Natural killer cell treated with Interleukin-12 subunit alpha and Interleukin-12 subunit beta and Interleukin-15 and Interleukin-18, amount 100 ng/mL, for 72 hours (primary cell): ENCODE measurements at regions not wholly inside any gene's neighbourhood (a gene's known extent, or its start where the extent isn't known, plus 50 kb on each side); places are given as distances from the start of the nearest gene placed in this dataset.
"Not testable (repeated sequence)": the region's sequence is repeated elsewhere in the genome, so short reads cannot be mapped to it uniquely, and the experiment has no call there.

ENCODE experiments used
- ATAC-seq, 2 donors: fragments of 150-1000 bp; cut with Tn5 transposase in 1 of 2; sonication (Bioruptor Pico), chemical (Tn5 transposase) in 1 of 2; 2 replicates each; pipeline ENCODE4 v1.10.0; 2021
- DNase-seq: peaks from one replicate; pipeline ENCODE4 v3.0.0; 2022; ENCODE audit warnings: low spot score
- H3K27ac Mint-ChIP-seq, 2 donors: 1 replicate in 1 of 2; 2 replicates in 1 of 2; pipeline ENCODE4 v1.8.0; 2022; ENCODE audit warnings: mixed read lengths in 2 of 2, mild to moderate bottlenecking in 1 of 2, moderate library complexity in 1 of 2
- H3K27me3 Mint-ChIP-seq, 2 donors: 1 replicate in 1 of 2; 2 replicates in 1 of 2; pipeline ENCODE4 v1.8.0; 2022; ENCODE audit warnings: mixed read lengths in 2 of 2
- H3K36me3 Mint-ChIP-seq: one replicate; pipeline ENCODE4 v1.8.0; 2022; ENCODE audit warnings: mixed read lengths
- H3K4me1 Mint-ChIP-seq, 2 donors: 1 replicate in 1 of 2; 2 replicates in 1 of 2; pipeline ENCODE4 v1.8.0; 2022; ENCODE audit warnings: low read depth in 2 of 2, mixed read lengths in 2 of 2, mild to moderate bottlenecking in 1 of 2
- H3K4me3 Mint-ChIP-seq: one replicate; pipeline ENCODE4 v1.8.0; 2022; ENCODE audit warnings: mixed read lengths
- H3K9me3 Mint-ChIP-seq: 2 replicates; pipeline ENCODE4 v1.8.0; 2022; ENCODE audit warnings: mixed read lengths

DNA sequence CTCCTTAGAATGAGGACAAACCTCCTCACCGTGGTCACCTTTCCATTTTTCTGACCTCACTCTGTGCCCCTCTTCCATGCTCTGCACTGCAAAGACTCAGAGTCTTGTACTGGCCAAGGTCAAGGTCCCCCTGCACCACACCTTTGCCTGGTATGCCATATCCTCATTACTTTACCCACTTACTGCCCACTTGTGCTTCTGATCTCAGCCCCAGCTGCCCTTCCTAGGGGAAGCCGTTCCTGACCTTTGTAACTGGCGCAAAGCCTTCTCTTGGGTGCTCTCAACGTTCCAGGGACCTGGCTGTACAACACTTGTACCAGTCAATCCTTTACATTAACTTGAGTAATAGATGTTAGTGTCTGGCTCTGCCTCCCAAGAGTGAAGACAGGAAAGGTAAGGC, 256.0 kb downstream of the SV2B start:
- no peaks in the 10 kb centered on the region for H3K36me3 Mint-ChIP-seq
- no peak for ATAC-seq
- no peak overlapping the region for H3K4me3 Mint-ChIP-seq
- H3K4me1 Mint-ChIP-seq, result peaks cover 13 to 15% of the 10 kb centered on the region in 2 donors
- H3K27me3 Mint-ChIP-seq, result peaks cover 43 to 61% of the 10 kb centered on the region in 2 donors
- no peak for DNase-seq
- no peaks in the 10 kb centered on the region for H3K9me3 Mint-ChIP-seq
- no peak overlapping the region for H3K27ac Mint-ChIP-seq

GRCh38 chr15:91357011-91357410, 257.0 kb downstream of the SV2B start:
- Mint-ChIP-seq H3K4me1 (peaks cover 13 to 15% of the 10 kb centered on the region in 2 donors), H3K36me3 (no peaks in the 10 kb centered on the region), H3K4me3 (no peak overlapping the region), H3K27ac (no peak overlapping the region), H3K9me3 (no peaks in the 10 kb centered on the region), H3K27me3 (peaks cover 45 to 65% of the 10 kb centered on the region in 2 donors)
- ATAC-seq (no peak), DNase-seq (no peak)

- H3K27me3 Mint-ChIP-seq, result peaks cover 45 to 68% of the 10 kb centered on the region in 2 donors
- no peaks in the 10 kb centered on the region for H3K9me3 Mint-ChIP-seq
Observed at GRCh38 chr15:91357486-91357885, 257.4 kb downstream of the SV2B start.

DNA sequence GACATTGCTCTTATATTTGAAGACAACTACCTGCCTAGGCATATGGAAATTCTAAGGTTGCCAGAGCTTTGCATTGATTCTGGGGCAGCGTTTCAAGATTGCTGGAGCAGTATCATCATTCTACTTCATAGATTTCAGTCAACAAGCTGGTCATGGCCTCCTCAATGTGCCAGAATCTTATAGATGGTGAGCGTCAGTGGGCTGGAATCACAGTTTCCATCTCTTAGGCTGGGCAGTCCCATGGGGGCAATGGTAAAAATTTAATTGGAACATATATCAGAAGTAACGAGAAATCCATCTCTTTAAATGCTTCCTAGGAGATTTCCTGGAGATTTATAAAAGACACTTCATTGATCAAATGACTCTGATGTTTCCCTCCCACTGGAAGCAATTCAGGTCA, 258.3 kb downstream of the SV2B start:
- no peak for ATAC-seq
- Mint-ChIP-seq H3K27ac (no peak overlapping the region), H3K9me3 (no peaks in the 10 kb centered on the region)

More at GRCh38 chr15:91357486-91357885, 257.4 kb downstream of the SV2B start:
- ATAC-seq, result no peak
- H3K27ac Mint-ChIP-seq, result no peak overlapping the region
- no peaks in the 10 kb centered on the region for H3K36me3 Mint-ChIP-seq
- no peak for DNase-seq
- H3K4me3 Mint-ChIP-seq, result no peak overlapping the region
- peaks cover 13 to 15% of the 10 kb centered on the region in 2 donors for H3K4me1 Mint-ChIP-seq

GRCh38 chr15:91361696-91362095, 261.6 kb downstream of the SV2B start:
- H3K4me1 Mint-ChIP-seq, DNase-seq: not testable (repeated sequence)

More for the DNA sequence above, 258.3 kb downstream of the SV2B start:
- H3K36me3 Mint-ChIP-seq, result no peaks in the 10 kb centered on the region
- peaks cover 40 to 65% of the 10 kb centered on the region in 2 donors for H3K27me3 Mint-ChIP-seq
- peaks cover 11 to 15% of the 10 kb centered on the region in 2 donors for H3K4me1 Mint-ChIP-seq
- no peak for DNase-seq
- H3K4me3 Mint-ChIP-seq, result no peak overlapping the region

GRCh38 chr15:91366111-91366510, 266.1 kb downstream of the SV2B start:
- H3K4me1 Mint-ChIP-seq, result peaks cover 12 to 15% of the 10 kb centered on the region in 2 donors
- no peak overlapping the region for H3K4me3 Mint-ChIP-seq
- no peak for ATAC-seq
- no peak for DNase-seq
- peaks cover 16 to 22% of the 10 kb centered on the region in 2 donors for H3K27me3 Mint-ChIP-seq
- peaks cover 2% of the 10 kb centered on the region for H3K9me3 Mint-ChIP-seq
- H3K27ac Mint-ChIP-seq, result no peak overlapping the region
- peaks cover 16% of the 10 kb centered on the region for H3K36me3 Mint-ChIP-seq

More at GRCh38 chr15:91361696-91362095, 261.6 kb downstream of the SV2B start:
- not testable (repeated sequence) for H3K4me3 Mint-ChIP-seq, H3K9me3 Mint-ChIP-seq, ATAC-seq, H3K27ac Mint-ChIP-seq
- Mint-ChIP-seq H3K27me3 (peaks cover 26 to 43% of the 10 kb centered on the region in 2 donors), H3K36me3 (peaks cover 14% of the 10 kb centered on the region)

DNA sequence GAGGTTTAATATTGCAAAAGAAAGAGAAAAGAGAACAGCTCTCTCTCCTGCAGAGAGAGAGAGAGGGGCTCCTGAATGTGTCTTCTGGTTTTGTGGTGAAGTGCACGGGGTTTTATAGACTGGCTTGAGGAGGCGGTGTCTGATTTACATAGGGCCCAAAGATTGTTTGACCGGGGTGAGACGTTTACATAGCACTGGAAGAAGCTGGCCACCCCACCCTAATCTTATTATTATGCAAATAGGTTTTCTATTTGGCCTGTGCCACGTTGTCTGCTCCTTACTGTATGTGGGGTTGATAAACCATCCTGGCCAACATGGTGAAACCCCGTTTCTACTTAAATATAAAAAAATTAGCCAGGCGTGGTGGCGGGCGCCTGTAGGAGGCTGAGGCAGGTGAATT, 268.6 kb downstream of the SV2B start:
- no peak for ATAC-seq

GRCh38 chr15:91369823-91370222, 269.8 kb downstream of the SV2B start:
- H3K27ac Mint-ChIP-seq, result peak overlapping the region in 1 of 2 donors; percentile 52

More for the DNA sequence above, 268.6 kb downstream of the SV2B start:
- H3K4me1 Mint-ChIP-seq, result peaks cover 16 to 24% of the 10 kb centered on the region in 2 donors
- no peak overlapping the region for H3K27ac Mint-ChIP-seq
- no peak overlapping the region for H3K4me3 Mint-ChIP-seq
- no peak for DNase-seq
- H3K9me3 Mint-ChIP-seq, result peaks cover 4% of the 10 kb centered on the region
- H3K36me3 Mint-ChIP-seq, result peaks cover 23% of the 10 kb centered on the region
- H3K27me3 Mint-ChIP-seq, result peaks cover 14 to 19% of the 10 kb centered on the region in 2 donors

GRCh38 chr15:91371345-91371744, 271.3 kb downstream of the SV2B start:
- H3K27ac Mint-ChIP-seq, H3K9me3 Mint-ChIP-seq, ATAC-seq, DNase-seq, H3K4me3 Mint-ChIP-seq: not testable (repeated sequence)
- H3K4me1 Mint-ChIP-seq, result peaks cover 16 to 24% of the 10 kb centered on the region in 2 donors
- peaks cover 23 to 30% of the 10 kb centered on the region in 2 donors for H3K27me3 Mint-ChIP-seq
- H3K36me3 Mint-ChIP-seq, result peaks cover 13% of the 10 kb centered on the region

More at GRCh38 chr15:91369823-91370222, 269.8 kb downstream of the SV2B start:
- H3K27me3 Mint-ChIP-seq, result peaks cover 18% of the 10 kb centered on the region in 2 donors
- H3K9me3 Mint-ChIP-seq, result peaks cover 4% of the 10 kb centered on the region
- ATAC-seq, result peak in 1 of 2 donors; percentile 51
- H3K4me3 Mint-ChIP-seq, result peak overlapping the region; percentile 1
- no peak for DNase-seq
- H3K36me3 Mint-ChIP-seq, result peaks cover 23% of the 10 kb centered on the region
- H3K4me1 Mint-ChIP-seq, result peaks cover 16 to 24% of the 10 kb centered on the region in 2 donors

- DNase-seq (no peak), ATAC-seq (no peak)
- Mint-ChIP-seq H3K4me1 (peaks cover 16 to 21% of the 10 kb centered on the region in 2 donors), H3K27me3 (peaks cover 25 to 36% of the 10 kb centered on the region in 2 donors), H3K4me3 (no peak overlapping the region), H3K27ac (no peak overlapping the region), H3K36me3 (peaks cover 9% of the 10 kb centered on the region), H3K9me3 (peaks cover 4% of the 10 kb centered on the region)
Observed at GRCh38 chr15:91374336-91374735, 274.3 kb downstream of the SV2B start.

GRCh38 chr15:91376038-91376437, 276.0 kb downstream of the SV2B start:
- peaks cover 13% of the 10 kb centered on the region for H3K36me3 Mint-ChIP-seq
- no peak overlapping the region for H3K27ac Mint-ChIP-seq
- ATAC-seq (no peak), DNase-seq (no peak)
- peaks cover 5 to 9% of the 10 kb centered on the region in 2 donors for H3K4me1 Mint-ChIP-seq
- H3K27me3 Mint-ChIP-seq, result peaks cover 26 to 43% of the 10 kb centered on the region in 2 donors
- no peak overlapping the region for H3K4me3 Mint-ChIP-seq
- H3K9me3 Mint-ChIP-seq, result peaks cover 3% of the 10 kb centered on the region

GRCh38 chr15:91380114-91380513, 280.1 kb downstream of the SV2B start:
- Mint-ChIP-seq H3K27ac (no peak overlapping the region), H3K9me3 (no peaks in the 10 kb centered on the region), H3K4me1 (no peaks in the 10 kb centered on the region), H3K36me3 (peaks cover 11% of the 10 kb centered on the region), H3K4me3 (no peak overlapping the region), H3K27me3 (peaks cover 27 to 45% of the 10 kb centered on the region in 2 donors)
- ATAC-seq (no peak), DNase-seq (no peak)

DNA sequence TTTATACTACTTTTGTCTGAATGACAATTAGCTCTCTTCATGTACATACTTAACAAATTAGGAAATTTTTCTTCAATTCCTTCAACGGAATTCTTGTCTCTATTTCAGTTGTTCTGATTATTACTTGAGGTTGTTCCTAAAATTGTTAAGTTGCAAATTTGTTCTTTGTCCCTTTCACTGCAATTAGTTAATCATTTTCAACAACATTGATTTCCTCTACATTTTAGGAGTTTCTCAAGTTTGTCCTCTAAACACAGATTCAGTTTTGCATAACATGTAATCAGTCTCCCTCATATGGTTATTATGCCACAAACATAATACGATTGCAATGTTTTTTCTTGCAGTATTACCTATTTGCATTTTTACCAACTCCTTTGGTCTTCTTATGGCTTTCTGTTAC, 283.5 kb downstream of the SV2B start:
- Mint-ChIP-seq H3K4me1 (no peaks in the 10 kb centered on the region), H3K4me3 (no peak overlapping the region), H3K36me3 (peaks cover 11% of the 10 kb centered on the region), H3K27me3 (peaks cover 28 to 44% of the 10 kb centered on the region in 2 donors), H3K27ac (no peak overlapping the region), H3K9me3 (no peaks in the 10 kb centered on the region)
- no peak for DNase-seq
- ATAC-seq, result no peak

- no peak overlapping the region for H3K4me3 Mint-ChIP-seq
- no peaks in the 10 kb centered on the region for H3K9me3 Mint-ChIP-seq
- DNase-seq, result no peak
- H3K27ac Mint-ChIP-seq, result no peak overlapping the region
- H3K4me1 Mint-ChIP-seq, result no peaks in the 10 kb centered on the region
- H3K27me3 Mint-ChIP-seq, result peaks cover 29 to 49% of the 10 kb centered on the region in 2 donors
- no peak for ATAC-seq
- peaks cover 11% of the 10 kb centered on the region for H3K36me3 Mint-ChIP-seq
Observed at GRCh38 chr15:91384189-91384730, 284.2 kb downstream of the SV2B start.
